BLaER1 (cell line): ENCODE measurements at regions not wholly inside any gene's neighbourhood (a gene's known extent, or its start where the extent isn't known, plus 50 kb on each side); places are given as distances from the start of the nearest gene placed in this dataset.

Experiments used
- H3K27ac ChIP-seq: shearing (Covaris generic); formaldehyde crosslinking; 2 replicates; pipeline ENCODE4 v1.8.1; 2022
- H3K27me3 ChIP-seq: shearing (Covaris generic); formaldehyde crosslinking; 2 replicates; pipeline ENCODE4 v1.8.1; 2022
- H3K36me3 ChIP-seq: shearing (Covaris generic); formaldehyde crosslinking; 2 replicates; pipeline ENCODE4 v1.8.1; 2022
- H3K4me1 ChIP-seq: shearing (Covaris generic); formaldehyde crosslinking; 2 replicates; pipeline ENCODE4 v1.8.1; 2022
- H3K4me2 ChIP-seq: shearing (Covaris generic); formaldehyde crosslinking; 2 replicates; pipeline ENCODE4 v1.8.1; 2022
- H3K4me3 ChIP-seq: shearing (Covaris generic); formaldehyde crosslinking; 2 replicates; pipeline ENCODE4 v1.8.1; 2022
- H3K9ac ChIP-seq: shearing (Covaris generic); formaldehyde crosslinking; 2 replicates; pipeline ENCODE4 v1.8.1; 2022
- H3K9me3 ChIP-seq: shearing (Covaris generic); formaldehyde crosslinking; 2 replicates; pipeline ENCODE4 v1.8.1; 2022
- H4K20me1 ChIP-seq: shearing (Covaris generic); formaldehyde crosslinking; 2 replicates; pipeline ENCODE4 v1.8.1; 2022
- Cebpa-rat ChIP-seq: shearing (Covaris generic); IDR thresholded peaks from 2 replicates; pipeline ENCODE4 v1.8.1; 2022

DNA sequence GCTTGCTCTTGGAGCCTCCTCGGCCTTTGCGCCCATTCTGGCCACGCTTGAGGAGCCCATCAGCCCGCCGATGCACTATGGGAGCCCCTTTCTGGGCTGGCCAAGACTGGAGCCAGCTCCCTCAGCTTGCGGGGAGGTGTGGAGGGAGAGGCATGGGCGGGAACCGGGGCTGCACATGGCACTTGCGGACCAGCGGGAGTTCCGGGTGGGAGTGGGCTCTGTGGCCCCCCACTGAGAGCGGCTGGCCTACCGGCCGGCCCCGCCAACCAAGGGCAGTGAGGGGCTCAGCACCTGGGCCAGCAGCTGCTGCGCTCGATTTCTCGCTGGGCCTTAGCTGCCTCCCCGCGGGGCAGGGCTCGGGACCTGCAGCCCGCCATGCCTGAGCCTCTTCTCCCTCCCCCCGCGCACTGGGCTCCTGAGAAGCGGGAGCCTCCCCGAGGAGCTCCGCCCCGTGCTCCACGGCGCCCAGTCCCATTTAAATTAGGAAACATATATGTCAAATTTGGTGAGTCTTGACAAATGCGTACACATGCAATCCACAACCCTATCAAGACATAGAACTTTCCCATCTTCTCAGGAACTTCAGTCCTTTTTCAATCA lies 97.6 kb upstream of the CNTN3 start:
- no peaks in the 10 kb centered on the region for H3K27me3 ChIP-seq
- H3K36me3 ChIP-seq, result no peaks in the 10 kb centered on the region
- no peak overlapping the region for H3K4me3 ChIP-seq
- no peak overlapping the region for H3K9ac ChIP-seq
- no peak overlapping the region for H3K4me2 ChIP-seq
- no peak for TF ChIP-seq Cebpa-rat
- no peaks in the 10 kb centered on the region for H4K20me1 ChIP-seq
- peaks cover 9% of the 10 kb centered on the region for H3K9me3 ChIP-seq
- H3K27ac ChIP-seq, result no peak overlapping the region
- no peaks in the 10 kb centered on the region for H3K4me1 ChIP-seq

DNA sequence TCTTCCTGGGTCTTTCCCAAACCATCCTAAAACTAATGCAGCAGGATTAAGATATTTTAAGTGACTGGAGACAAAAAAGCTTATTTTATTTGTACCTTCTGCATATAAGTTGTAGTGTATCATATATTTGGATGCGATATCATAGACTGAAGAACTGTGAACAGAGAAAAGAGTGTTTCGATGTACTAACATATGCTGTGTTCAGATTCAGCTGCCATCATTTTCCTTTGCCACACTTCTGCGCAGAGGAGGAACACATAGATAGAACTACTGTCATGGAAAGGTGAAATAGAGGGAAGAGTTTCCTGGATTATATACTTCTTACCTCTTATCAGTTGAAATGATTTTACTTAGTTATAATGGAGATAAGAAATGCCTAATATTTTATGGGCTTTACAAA lies 95.5 kb upstream of the CNTN3 start:
- Histone ChIP-seq H3K4me2 (no peak overlapping the region), H4K20me1 (no peaks in the 10 kb centered on the region), H3K36me3 (no peaks in the 10 kb centered on the region), H3K27me3 (no peaks in the 10 kb centered on the region), H3K4me3 (no peak overlapping the region), H3K9ac (no peak overlapping the region), H3K27ac (no peak overlapping the region), H3K4me1 (no peaks in the 10 kb centered on the region), H3K9me3 (peaks cover 9% of the 10 kb centered on the region)
- TF ChIP-seq Cebpa-rat, result no peak

DNA sequence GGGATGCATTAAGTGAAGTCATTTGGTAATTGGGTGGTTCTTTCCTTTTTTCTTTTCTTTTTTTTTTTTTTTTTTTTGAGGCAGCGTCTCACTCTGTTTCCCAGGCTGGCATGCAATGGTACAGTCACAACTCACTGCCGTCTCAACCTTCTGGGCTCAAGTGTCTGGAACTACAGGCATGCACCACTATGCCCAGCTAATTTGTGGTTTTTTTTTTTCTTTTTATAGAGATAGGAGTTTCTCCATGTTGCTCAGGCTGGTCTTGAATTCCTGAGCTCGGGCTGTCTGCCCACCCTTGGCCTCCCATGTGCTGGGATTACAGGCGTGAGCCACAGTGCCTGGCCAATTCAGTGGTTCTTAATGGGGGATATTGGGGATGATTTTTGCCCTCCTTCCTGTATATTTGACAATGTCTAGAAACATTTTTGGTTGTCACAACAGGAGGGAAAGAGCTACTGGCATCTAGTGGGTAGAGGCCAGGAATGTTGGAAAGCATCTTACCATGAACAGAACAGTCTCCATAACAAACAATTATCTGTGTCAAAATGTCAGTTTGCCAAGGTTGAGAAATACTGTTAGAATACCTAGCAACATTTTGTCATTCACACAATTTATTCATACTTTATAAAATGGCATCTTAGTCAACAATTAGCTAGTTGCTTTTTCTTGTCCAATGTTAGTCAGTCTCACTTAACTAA lies 79.4 kb upstream of the CNTN3 start:
- H3K36me3 ChIP-seq, result no peaks in the 10 kb centered on the region
- no peak overlapping the region for H3K27ac ChIP-seq
- H3K4me3 ChIP-seq, result no peak overlapping the region
- no peaks in the 10 kb centered on the region for H3K27me3 ChIP-seq
- H3K4me2 ChIP-seq, result no peak overlapping the region
- H3K9ac ChIP-seq, result no peak overlapping the region
- no peaks in the 10 kb centered on the region for H3K9me3 ChIP-seq
- H4K20me1 ChIP-seq, result no peaks in the 10 kb centered on the region
- no peaks in the 10 kb centered on the region for H3K4me1 ChIP-seq
- TF ChIP-seq Cebpa-rat, result no peak

DNA sequence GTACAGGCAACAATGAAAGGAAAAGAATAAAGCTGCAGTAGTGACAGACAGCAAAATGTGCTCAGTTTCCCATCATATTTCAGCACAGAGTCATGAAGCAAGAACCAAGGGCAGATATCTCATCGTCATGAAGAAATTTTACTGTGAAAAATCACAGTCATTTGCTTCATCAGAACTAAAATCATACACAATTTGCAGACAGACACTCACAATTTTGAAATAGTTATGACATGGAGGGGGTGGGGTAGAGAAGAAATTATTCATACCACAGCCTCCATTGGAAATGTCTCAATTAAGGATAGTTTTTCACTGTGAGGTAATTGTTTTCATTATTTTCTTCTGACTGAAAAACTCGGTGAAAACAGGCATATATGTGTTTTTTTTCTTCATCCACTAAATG lies 78.8 kb upstream of the CNTN3 start:
- H3K4me3 ChIP-seq, result no peak overlapping the region
- no peak for TF ChIP-seq Cebpa-rat
- H3K9me3 ChIP-seq, result no peaks in the 10 kb centered on the region
- no peak overlapping the region for H3K9ac ChIP-seq
- no peaks in the 10 kb centered on the region for H3K27me3 ChIP-seq
- no peaks in the 10 kb centered on the region for H4K20me1 ChIP-seq
- no peak overlapping the region for H3K27ac ChIP-seq
- H3K4me1 ChIP-seq, result no peaks in the 10 kb centered on the region
- no peak overlapping the region for H3K4me2 ChIP-seq
- H3K36me3 ChIP-seq, result no peaks in the 10 kb centered on the region

DNA sequence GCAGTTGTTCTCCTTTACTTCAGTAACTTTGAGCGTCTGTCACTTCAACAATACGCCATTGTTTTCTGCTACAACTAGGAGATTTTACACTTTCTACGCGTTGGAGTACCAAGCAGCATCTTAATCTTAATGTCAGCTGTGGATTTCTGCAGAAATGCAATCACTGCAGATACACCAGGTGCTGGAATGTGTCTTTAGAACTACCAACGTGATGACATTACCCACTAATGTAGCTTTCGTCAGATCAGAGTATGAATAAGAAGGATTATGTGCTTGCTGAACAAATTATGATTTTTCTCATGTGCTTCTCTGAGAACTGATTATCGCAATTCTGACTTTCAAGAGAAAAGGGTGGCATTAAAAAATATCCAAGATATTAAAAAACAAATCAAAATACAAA lies 77.5 kb upstream of the CNTN3 start:
- H3K27ac ChIP-seq, result no peak overlapping the region
- no peak for TF ChIP-seq Cebpa-rat
- no peak overlapping the region for H3K4me2 ChIP-seq
- no peaks in the 10 kb centered on the region for H3K4me1 ChIP-seq
- H3K9ac ChIP-seq, result no peak overlapping the region
- no peaks in the 10 kb centered on the region for H3K36me3 ChIP-seq
- no peaks in the 10 kb centered on the region for H3K9me3 ChIP-seq
- H3K4me3 ChIP-seq, result no peak overlapping the region
- no peaks in the 10 kb centered on the region for H3K27me3 ChIP-seq
- no peaks in the 10 kb centered on the region for H4K20me1 ChIP-seq

DNA sequence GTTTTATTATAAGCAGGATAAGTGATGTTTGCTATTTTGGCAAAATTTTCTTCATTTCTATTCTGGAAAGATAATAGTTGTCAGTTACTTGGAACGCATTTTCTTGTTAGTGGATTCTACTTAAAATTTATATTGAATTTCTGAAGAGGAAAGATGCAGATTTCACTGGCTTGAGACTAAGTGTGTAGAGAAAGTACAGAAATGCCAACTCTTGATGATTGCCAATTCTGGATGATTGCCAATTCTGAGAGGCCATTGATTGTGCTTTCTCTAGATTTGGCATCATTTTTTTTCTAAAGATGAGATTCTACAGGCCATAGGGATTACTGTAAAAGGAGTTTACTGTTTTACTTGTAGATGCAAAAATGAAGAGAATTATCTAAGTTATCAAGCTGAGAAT lies 58.9 kb upstream of the CNTN3 start:
- no peaks in the 10 kb centered on the region for H4K20me1 ChIP-seq
- H3K9me3 ChIP-seq, result no peaks in the 10 kb centered on the region
- H3K4me1 ChIP-seq, result no peaks in the 10 kb centered on the region
- no peaks in the 10 kb centered on the region for H3K36me3 ChIP-seq
- H3K4me3 ChIP-seq, result no peak overlapping the region
- no peak overlapping the region for H3K27ac ChIP-seq
- H3K9ac ChIP-seq, result no peak overlapping the region
- no peak for TF ChIP-seq Cebpa-rat
- no peak overlapping the region for H3K4me2 ChIP-seq
- H3K27me3 ChIP-seq, result no peaks in the 10 kb centered on the region

DNA sequence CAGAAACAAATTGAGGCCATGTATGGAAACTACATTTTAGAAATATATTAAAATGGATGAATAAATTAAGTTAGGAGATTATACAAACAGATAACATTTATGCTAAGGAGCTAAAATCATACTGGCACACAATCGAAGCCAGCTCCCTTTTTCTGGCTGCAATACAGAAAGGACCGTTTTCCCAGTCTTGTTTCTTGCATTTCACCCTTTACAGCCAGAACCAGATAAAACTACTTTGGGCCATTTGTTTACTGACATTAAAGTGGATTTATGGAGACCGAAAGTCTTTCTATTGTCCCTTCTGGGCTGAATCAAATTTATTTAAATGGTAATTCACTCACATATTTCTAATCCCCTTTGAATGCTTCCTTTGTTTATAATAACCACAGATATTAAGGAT lies 50.1 kb upstream of the CNTN3 start:
- H3K36me3 ChIP-seq, result no peaks in the 10 kb centered on the region
- no peaks in the 10 kb centered on the region for H4K20me1 ChIP-seq
- no peak overlapping the region for H3K9ac ChIP-seq
- TF ChIP-seq Cebpa-rat, result no peak
- H3K27me3 ChIP-seq, result no peaks in the 10 kb centered on the region
- H3K4me1 ChIP-seq, result peaks cover 10% of the 10 kb centered on the region
- peaks cover 11% of the 10 kb centered on the region for H3K9me3 ChIP-seq
- no peak overlapping the region for H3K4me2 ChIP-seq
- H3K27ac ChIP-seq, result no peak overlapping the region
- no peak overlapping the region for H3K4me3 ChIP-seq
